DMS153 treated with DMSO at 0.1 percent for 48 hours (cell line): ENCODE measurements at regions not wholly inside any gene's neighbourhood (a gene's known extent, or its start where the extent isn't known, plus 50 kb on each side); places are given as distances from the start of the nearest gene placed in this dataset.

ENCODE experiments used
- DNase-seq: peaks from one replicate; lab custom pipeline; 2025; ENCODE audit not compliant: unreplicated experiment; lab: John Stamatoyannopoulos, UW

GRCh38 chr10:121662531-121662930, 64.3 kb upstream of the FGFR2 start:
- no peak for DNase-seq

DNA sequence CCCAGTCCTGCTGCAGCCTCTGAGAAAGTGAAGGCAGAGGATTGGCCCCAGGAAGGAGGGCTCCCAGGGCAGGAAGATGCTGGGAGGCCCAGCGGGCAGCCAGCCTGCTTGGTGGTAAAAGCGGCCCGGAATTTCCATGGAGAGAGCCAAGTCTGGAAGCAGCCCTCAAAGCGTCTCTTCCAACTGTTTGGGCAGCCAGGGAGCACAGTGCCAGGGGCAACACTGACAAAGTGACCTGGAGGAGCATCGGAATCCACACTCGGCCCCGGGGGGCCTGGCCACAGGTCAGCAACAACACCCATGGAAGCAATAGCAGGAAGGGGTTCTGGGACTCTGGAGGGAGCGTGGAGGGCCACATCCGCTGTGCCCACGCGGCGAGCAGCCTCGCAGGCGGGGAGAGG, 63.2 kb upstream of the FGFR2 start:
- DNase-seq = no peak

DNA sequence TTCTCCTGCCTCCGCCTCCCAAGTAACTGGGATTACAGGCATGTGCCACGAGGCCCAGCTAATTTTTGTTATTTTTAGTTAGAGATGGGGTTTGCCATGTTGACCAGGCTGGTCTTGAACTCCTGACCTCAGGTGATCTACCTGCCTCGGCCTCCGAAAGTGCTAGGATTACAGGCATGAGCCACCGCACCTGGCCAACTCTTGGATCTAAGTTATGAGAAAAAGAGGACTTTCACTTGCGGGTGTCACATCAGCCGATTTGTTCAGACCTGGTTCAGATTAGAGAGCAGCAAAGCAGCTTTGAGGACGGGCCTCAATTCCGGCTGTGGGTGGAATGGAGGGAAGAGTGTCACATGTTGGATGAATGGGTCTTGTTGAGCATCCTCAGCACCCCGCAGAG, 61.0 kb upstream of the FGFR2 start:
- no peak for DNase-seq

DNA sequence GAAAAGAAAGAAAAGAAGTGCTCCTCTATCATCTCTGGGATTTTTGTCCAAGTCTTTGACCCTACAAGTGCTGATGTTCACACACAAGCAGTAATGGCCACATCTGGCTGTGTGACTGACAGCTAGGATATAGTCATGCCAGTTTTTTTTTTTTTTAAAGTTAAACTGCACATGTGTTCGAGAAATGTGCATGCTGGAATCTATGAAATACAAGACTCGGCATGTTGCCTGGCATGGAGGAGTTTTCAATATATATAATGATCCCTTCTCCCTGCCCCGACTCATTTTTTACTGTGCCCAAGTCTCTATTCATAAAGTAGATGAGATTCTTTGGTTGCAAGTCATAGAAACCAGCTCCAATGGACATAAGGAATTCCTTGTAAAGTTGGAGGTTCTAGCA, 60.4 kb upstream of the FGFR2 start:
- DNase-seq = no peak

DNA sequence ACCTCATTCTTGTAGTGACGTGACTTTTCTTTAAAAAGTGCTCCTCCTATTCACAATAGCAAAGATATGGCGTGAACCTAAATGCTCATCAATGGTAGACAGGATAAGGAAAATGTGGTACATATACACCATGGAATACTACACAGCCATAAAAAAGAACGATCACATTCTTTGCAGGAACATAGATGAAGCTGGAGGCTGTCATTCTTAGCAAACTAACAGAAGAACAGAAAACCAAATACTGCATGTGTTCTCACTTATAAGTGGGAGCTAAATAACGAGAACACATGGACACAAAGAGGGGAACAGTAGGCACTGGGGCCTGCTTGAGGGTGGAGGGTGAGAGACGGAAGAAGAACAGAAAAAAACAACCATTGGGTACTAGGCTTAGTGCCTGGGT, 59.9 kb upstream of the FGFR2 start:
- no peak for DNase-seq

DNA sequence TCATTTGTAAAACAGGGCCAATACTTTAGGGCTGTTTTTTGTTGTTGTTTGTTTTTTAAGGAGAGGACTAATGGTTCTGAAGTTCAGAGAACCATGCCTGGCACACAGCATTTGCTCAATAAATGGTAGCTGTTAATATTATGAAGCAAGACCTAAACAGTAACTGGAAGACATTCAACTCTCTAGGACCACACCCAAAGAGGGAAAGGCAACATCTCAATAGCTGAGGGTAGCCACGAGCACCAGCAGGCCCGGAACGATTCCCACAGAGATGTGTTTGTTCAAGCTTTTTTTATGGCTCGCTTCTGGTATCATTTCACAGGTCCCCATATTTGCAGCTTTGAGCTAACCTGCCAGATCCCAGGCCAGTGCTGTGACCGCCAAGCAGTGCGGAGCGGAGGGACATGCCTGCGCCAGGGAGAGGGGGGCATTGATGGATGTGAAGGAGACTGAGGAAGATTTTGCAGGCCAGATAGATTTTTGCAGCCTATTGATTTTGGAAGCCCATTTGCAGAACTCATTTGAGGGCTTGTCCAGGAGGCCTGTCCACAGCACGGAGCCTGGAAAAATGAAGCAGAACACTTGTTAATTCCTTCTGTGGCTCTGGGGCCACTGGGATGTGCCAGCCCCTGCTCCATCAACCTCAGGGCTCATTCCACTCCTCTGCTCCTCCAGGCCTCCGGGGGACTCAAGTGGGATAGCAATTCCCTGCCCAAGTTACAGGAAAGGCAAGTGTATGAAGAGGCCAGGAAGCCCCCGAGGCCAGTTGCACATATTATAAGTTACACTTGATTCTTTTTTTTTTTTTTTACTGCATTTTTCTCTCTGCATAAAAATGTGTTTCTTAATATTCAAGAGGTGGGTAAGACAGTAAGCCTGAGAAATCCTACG, 57.3 kb upstream of the FGFR2 start:
- DNase-seq = no peak

DNA sequence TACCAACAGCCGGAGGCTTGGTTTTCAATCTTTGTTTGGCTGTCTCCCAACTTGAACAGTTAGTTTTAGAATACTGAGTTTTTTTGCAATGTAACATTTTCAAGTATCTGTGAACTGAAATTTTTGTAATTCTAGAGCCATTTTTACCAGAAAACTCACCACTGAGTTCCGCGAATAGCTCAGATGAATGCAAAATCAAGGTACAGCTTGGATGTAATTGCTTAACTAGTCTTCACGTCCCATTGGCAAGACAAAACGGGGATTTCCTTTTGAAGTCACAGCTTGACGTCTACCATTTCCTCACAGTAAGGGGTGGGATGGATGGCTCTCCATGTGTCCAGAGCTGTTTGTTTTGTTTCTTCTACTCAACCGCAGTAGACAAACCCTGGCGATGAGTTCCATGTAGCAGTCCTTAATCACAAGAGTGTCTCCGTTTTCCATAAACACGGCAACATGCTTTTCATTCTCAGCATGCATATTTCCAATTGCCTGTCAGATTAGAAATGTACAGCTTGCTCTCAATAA, 55.8 kb upstream of the FGFR2 start:
- no peak for DNase-seq

- no peak for DNase-seq
These were observed 55.4 kb upstream of the FGFR2 start for GRCh38 chr10:121653608-121654007.

DNA sequence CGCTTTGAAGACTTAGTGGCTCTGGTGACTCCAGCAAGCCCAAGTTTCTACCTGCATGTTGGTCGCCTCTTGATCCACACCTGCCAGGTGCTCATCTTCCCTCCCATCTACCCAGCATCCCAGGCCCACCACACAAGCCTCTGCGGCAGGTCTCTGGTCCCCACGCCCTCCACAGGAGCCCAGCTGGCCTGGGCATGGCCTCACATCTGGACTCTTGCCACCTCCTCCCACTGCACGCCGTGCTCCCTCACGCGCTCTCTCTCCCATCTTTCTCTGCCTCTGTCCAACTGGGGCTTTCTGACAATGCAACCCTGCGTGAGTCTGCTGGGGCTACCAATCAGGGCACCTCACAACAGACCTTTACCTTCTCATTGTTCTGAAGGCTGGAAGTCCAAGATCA, 50.2 kb upstream of the FGFR2 start:
- no peak for DNase-seq

DNA sequence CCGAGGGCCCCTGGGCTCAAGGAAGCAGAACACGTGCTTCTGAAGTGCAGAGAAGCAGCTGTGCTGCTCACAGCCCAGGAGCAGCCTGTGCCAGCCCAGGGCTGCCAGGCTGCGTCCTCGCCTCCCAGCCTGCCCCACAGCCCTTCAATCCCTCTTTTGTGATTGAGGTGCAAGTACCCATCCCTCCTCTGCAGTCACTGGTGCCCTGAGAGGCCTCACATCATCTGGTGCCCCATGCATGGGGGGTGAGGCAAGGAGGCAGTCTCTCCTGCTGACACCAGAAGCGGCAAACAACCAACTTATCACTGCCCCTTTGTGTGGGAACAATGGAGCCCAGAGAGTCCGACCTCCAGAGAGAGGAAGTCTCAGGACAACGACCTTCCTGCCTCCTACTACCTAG, 49.8 kb upstream of the FGFR2 start:
- DNase-seq = no peak
